ENCODE measurements at regions not wholly inside any gene's neighbourhood (a gene's known extent, or its start where the extent isn't known, plus 50 kb on each side); places are given as distances from the start of the nearest gene placed in this dataset.

- TF ChIP-seq CTCF (IDR thresholded peaks at IDR 0.05; ENCODE audit: poor library complexity), result no peak
- no peak for TF ChIP-seq EZH2phosphoT487 (IDR thresholded peaks at IDR 0.05; ENCODE audit: low read depth, severe bottlenecking, unreplicated experiment)
Measured at GRCh38 chr6:43847741-43848630, 78.0 kb downstream of the VEGFA start.

All from hepatocyte (in vitro differentiated cells).